ENCODE measurements at regions not wholly inside any gene's neighbourhood (a gene's known extent, or its start where the extent isn't known, plus 50 kb on each side); places are given as distances from the start of the nearest gene placed in this dataset.

GRCh38 chr4:181261279-181261678 is 981.9 kb upstream of the TENM3 start:
- H3K9me3 ChIP-seq (replicated peaks; ENCODE audit: low read length), result no peaks in the 10 kb centered on the region
- H3K27me3 ChIP-seq (ENCODE audit: control insufficient read depth, insufficient read depth, low read length), result no peaks in the 10 kb centered on the region
- H3K4me2 ChIP-seq (ENCODE audit: low read length), result no peak overlapping the region
- no peaks in the 10 kb centered on the region for H3K4me1 ChIP-seq (ENCODE audit: control insufficient read depth, insufficient read depth, low read length)
- no peaks in the 10 kb centered on the region for H3K36me3 ChIP-seq (ENCODE audit: insufficient read depth, low read length)
- no peak overlapping the region for H3K9ac ChIP-seq (ENCODE audit: low read depth, low read length)
- no peak overlapping the region for H3K4me3 ChIP-seq (ENCODE audit: low read length)

GRCh38 chr4:181264893-181265292 is 978.3 kb upstream of the TENM3 start:
- Histone ChIP-seq H3K27me3 (ENCODE audit: control insufficient read depth, insufficient read depth, low read length) (no peaks in the 10 kb centered on the region), H3K9ac (ENCODE audit: low read depth, low read length) (no peak overlapping the region), H3K36me3 (ENCODE audit: insufficient read depth, low read length) (no peaks in the 10 kb centered on the region), H3K4me2 (ENCODE audit: low read length) (no peak overlapping the region), H3K9me3 (replicated peaks; ENCODE audit: low read length) (no peaks in the 10 kb centered on the region), H3K4me3 (ENCODE audit: low read length) (no peak overlapping the region), H3K4me1 (ENCODE audit: control insufficient read depth, insufficient read depth, low read length) (no peaks in the 10 kb centered on the region)

DNA sequence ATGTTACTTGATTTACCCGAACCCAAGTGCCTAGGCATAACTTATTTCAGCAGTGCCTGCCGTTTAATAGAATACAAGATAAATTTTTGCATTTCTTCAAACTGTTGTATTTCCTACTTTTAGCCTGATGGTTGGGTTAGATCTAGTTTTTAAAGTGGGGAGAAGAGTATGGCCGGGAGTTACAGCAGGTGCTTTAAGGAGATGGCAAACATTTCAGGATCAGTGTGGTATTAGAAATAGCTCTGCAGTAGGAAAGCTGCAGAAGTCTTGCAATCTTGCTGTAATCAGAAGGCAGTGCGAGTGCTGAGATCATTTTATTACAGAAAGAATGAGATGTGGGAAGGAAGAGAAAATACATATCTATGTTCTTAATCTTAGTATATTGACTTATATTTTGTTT is 977.8 kb upstream of the TENM3 start:
- Histone ChIP-seq H3K36me3 (ENCODE audit: insufficient read depth, low read length) (no peaks in the 10 kb centered on the region), H3K4me2 (ENCODE audit: low read length) (no peak overlapping the region), H3K27me3 (ENCODE audit: control insufficient read depth, insufficient read depth, low read length) (no peaks in the 10 kb centered on the region), H3K4me3 (ENCODE audit: low read length) (no peak overlapping the region), H3K9ac (ENCODE audit: low read depth, low read length) (no peak overlapping the region), H3K4me1 (ENCODE audit: control insufficient read depth, insufficient read depth, low read length) (no peaks in the 10 kb centered on the region), H3K9me3 (replicated peaks; ENCODE audit: low read length) (no peaks in the 10 kb centered on the region)

DNA sequence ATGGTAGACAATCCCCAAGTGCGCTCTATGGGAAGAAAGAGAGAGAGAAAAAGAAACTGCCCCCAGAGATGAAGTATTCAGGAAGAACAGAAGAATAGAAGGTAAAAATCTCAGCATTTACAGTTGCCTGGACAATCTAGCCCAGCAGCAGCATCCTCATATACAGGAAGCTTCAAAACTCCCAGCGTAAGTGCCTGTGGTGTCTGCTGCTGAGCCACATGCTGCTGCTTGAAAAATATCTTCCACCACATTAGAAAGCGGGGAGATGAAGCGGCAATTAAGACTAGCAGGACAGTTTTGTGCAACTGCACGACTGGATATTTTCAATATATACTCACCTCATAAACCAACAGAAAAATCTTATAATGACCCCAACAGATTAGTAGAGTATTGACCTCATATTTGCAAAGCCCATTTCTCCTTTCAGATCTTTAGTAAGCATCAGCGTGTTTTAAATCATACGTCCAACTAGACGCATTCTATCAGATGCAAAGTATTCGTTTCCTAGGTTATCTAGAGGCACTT is 972.0 kb upstream of the TENM3 start:
- Histone ChIP-seq H3K4me3 (ENCODE audit: low read length) (no peak overlapping the region), H3K9ac (ENCODE audit: low read depth, low read length) (no peak overlapping the region), H3K4me2 (ENCODE audit: low read length) (no peak overlapping the region), H3K36me3 (ENCODE audit: insufficient read depth, low read length) (no peaks in the 10 kb centered on the region), H3K9me3 (replicated peaks; ENCODE audit: low read length) (no peaks in the 10 kb centered on the region), H3K4me1 (ENCODE audit: control insufficient read depth, insufficient read depth, low read length) (no peaks in the 10 kb centered on the region), H3K27me3 (ENCODE audit: control insufficient read depth, insufficient read depth, low read length) (no peaks in the 10 kb centered on the region)

GRCh38 chr4:181272422-181272821 is 970.8 kb upstream of the TENM3 start:
- no peaks in the 10 kb centered on the region for H3K27me3 ChIP-seq (ENCODE audit: control insufficient read depth, insufficient read depth, low read length)
- no peak overlapping the region for H3K9ac ChIP-seq (ENCODE audit: low read depth, low read length)
- H3K4me1 ChIP-seq (ENCODE audit: control insufficient read depth, insufficient read depth, low read length), result no peaks in the 10 kb centered on the region
- no peak overlapping the region for H3K4me2 ChIP-seq (ENCODE audit: low read length)
- no peaks in the 10 kb centered on the region for H3K9me3 ChIP-seq (replicated peaks; ENCODE audit: low read length)
- H3K36me3 ChIP-seq (ENCODE audit: insufficient read depth, low read length), result no peaks in the 10 kb centered on the region
- no peak overlapping the region for H3K4me3 ChIP-seq (ENCODE audit: low read length)

DNA sequence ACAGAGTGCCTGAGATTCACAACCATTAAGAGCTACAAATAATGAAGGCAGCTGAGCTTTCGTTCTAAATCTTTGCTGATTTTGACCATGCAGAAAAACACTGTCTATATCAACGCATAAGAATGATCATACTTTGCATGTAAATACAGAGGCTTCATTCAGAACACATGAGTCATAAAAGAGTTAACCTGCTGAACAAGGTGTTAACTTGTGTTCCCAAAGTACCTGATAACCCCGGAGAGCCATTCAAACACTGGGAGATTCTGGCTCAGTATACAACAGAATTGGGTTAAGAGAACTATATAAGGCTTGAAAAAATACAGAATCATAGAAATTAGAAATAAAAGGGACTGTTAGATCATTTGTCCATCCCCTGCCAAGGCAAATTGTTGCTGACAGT is 964.3 kb upstream of the TENM3 start:
- Histone ChIP-seq H3K4me2 (ENCODE audit: low read length) (no peak overlapping the region), H3K36me3 (ENCODE audit: insufficient read depth, low read length) (no peaks in the 10 kb centered on the region), H3K9me3 (replicated peaks; ENCODE audit: low read length) (no peaks in the 10 kb centered on the region), H3K27me3 (ENCODE audit: control insufficient read depth, insufficient read depth, low read length) (no peaks in the 10 kb centered on the region), H3K4me1 (ENCODE audit: control insufficient read depth, insufficient read depth, low read length) (no peaks in the 10 kb centered on the region), H3K4me3 (ENCODE audit: low read length) (no peak overlapping the region), H3K9ac (ENCODE audit: low read depth, low read length) (no peak overlapping the region)

DNA sequence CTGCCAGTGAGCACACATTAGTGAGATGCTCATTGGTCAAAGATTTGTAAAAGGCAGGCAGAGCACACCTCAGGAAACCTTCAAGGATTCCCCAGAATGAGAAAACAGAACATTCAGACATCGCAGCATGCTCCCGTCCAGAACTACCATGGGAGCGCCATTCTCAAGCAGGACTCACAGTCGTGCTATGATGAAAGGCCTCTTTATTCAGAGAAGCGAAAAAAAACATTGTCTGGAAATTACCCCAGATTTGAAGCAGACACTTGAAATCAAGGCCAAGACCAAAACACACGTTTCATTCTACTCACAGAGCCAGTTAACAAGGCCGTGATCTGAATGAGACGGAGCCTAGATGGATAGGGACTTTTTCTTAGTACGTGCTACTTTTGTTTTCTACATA is 961.8 kb upstream of the TENM3 start:
- H3K4me3 ChIP-seq (ENCODE audit: low read length), result no peak overlapping the region
- H3K27me3 ChIP-seq (ENCODE audit: control insufficient read depth, insufficient read depth, low read length), result no peaks in the 10 kb centered on the region
- no peak overlapping the region for H3K4me2 ChIP-seq (ENCODE audit: low read length)
- H3K9me3 ChIP-seq (replicated peaks; ENCODE audit: low read length), result no peaks in the 10 kb centered on the region
- no peaks in the 10 kb centered on the region for H3K4me1 ChIP-seq (ENCODE audit: control insufficient read depth, insufficient read depth, low read length)
- no peaks in the 10 kb centered on the region for H3K36me3 ChIP-seq (ENCODE audit: insufficient read depth, low read length)
- H3K9ac ChIP-seq (ENCODE audit: low read depth, low read length), result no peak overlapping the region

GRCh38 chr4:181289198-181289597 is 954.0 kb upstream of the TENM3 start:
- Histone ChIP-seq H3K4me1 (ENCODE audit: control insufficient read depth, insufficient read depth, low read length) (no peaks in the 10 kb centered on the region), H3K27me3 (ENCODE audit: control insufficient read depth, insufficient read depth, low read length) (no peaks in the 10 kb centered on the region), H3K36me3 (ENCODE audit: insufficient read depth, low read length) (no peaks in the 10 kb centered on the region), H3K9me3 (replicated peaks; ENCODE audit: low read length) (no peaks in the 10 kb centered on the region), H3K4me3 (ENCODE audit: low read length) (no peak overlapping the region), H3K4me2 (ENCODE audit: low read length) (no peak overlapping the region), H3K9ac (ENCODE audit: low read depth, low read length) (no peak overlapping the region)

GRCh38 chr4:181291615-181292014 is 951.6 kb upstream of the TENM3 start:
- Histone ChIP-seq H3K4me2 (ENCODE audit: low read length) (no peak overlapping the region), H3K27me3 (ENCODE audit: control insufficient read depth, insufficient read depth, low read length) (no peaks in the 10 kb centered on the region), H3K36me3 (ENCODE audit: insufficient read depth, low read length) (no peaks in the 10 kb centered on the region), H3K9me3 (replicated peaks; ENCODE audit: low read length) (no peaks in the 10 kb centered on the region), H3K4me3 (ENCODE audit: low read length) (no peak overlapping the region), H3K9ac (ENCODE audit: low read depth, low read length) (no peak overlapping the region), H3K4me1 (ENCODE audit: control insufficient read depth, insufficient read depth, low read length) (no peaks in the 10 kb centered on the region)

- Histone ChIP-seq H3K4me1 (ENCODE audit: control insufficient read depth, insufficient read depth, low read length) (no peaks in the 10 kb centered on the region), H3K9ac (ENCODE audit: low read depth, low read length) (no peak overlapping the region), H3K9me3 (replicated peaks; ENCODE audit: low read length) (no peaks in the 10 kb centered on the region), H3K4me2 (ENCODE audit: low read length) (no peak overlapping the region), H3K27me3 (ENCODE audit: control insufficient read depth, insufficient read depth, low read length) (no peaks in the 10 kb centered on the region), H3K4me3 (ENCODE audit: low read length) (no peak overlapping the region), H3K36me3 (ENCODE audit: insufficient read depth, low read length) (no peaks in the 10 kb centered on the region)
Observed at GRCh38 chr4:181293014-181293413, 950.2 kb upstream of the TENM3 start.

DNA sequence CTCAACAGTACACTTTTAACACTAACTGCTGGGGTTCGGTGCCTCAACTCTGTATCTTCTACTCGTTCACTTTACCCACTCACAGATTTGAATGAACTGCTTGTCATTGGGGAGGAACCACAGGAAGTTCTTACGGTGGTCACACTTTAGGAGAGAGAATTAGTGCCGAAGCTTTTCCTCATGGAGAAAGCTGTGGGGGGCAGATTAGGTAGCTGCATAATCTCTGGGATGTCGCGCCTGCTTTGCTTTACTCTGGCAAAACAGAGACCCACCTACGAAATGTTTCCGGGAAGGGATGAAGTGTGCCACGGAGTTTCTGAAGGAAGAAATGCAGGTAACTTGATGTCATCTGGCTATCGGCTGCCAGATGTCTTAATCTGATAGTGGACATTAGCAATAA is 949.7 kb upstream of the TENM3 start:
- H3K4me3 ChIP-seq (ENCODE audit: low read length), result no peak overlapping the region
- no peak overlapping the region for H3K9ac ChIP-seq (ENCODE audit: low read depth, low read length)

GRCh38 chr4:181294421-181294820 is 948.8 kb upstream of the TENM3 start:
- no peak overlapping the region for H3K9ac ChIP-seq (ENCODE audit: low read depth, low read length)
- no peaks in the 10 kb centered on the region for H3K9me3 ChIP-seq (replicated peaks; ENCODE audit: low read length)
- no peaks in the 10 kb centered on the region for H3K27me3 ChIP-seq (ENCODE audit: control insufficient read depth, insufficient read depth, low read length)
- H3K4me1 ChIP-seq (ENCODE audit: control insufficient read depth, insufficient read depth, low read length), result no peaks in the 10 kb centered on the region
- no peak overlapping the region for H3K4me2 ChIP-seq (ENCODE audit: low read length)
- no peaks in the 10 kb centered on the region for H3K36me3 ChIP-seq (ENCODE audit: insufficient read depth, low read length)
- H3K4me3 ChIP-seq (ENCODE audit: low read length), result no peak overlapping the region

More for the DNA sequence above, 949.7 kb upstream of the TENM3 start:
- H3K4me1 ChIP-seq (ENCODE audit: control insufficient read depth, insufficient read depth, low read length), result no peaks in the 10 kb centered on the region
- H3K4me2 ChIP-seq (ENCODE audit: low read length), result no peak overlapping the region
- H3K27me3 ChIP-seq (ENCODE audit: control insufficient read depth, insufficient read depth, low read length), result no peaks in the 10 kb centered on the region
- no peaks in the 10 kb centered on the region for H3K36me3 ChIP-seq (ENCODE audit: insufficient read depth, low read length)
- H3K9me3 ChIP-seq (replicated peaks; ENCODE audit: low read length), result no peaks in the 10 kb centered on the region
